ENCODE measurements at regions not wholly inside any gene's neighbourhood (a gene's known extent, or its start where the extent isn't known, plus 50 kb on each side); places are given as distances from the start of the nearest gene placed in this dataset.
"Not testable (repeated sequence)": the region's sequence is repeated elsewhere in the genome, so short reads cannot be mapped to it uniquely, and the experiment has no call there.

DNA sequence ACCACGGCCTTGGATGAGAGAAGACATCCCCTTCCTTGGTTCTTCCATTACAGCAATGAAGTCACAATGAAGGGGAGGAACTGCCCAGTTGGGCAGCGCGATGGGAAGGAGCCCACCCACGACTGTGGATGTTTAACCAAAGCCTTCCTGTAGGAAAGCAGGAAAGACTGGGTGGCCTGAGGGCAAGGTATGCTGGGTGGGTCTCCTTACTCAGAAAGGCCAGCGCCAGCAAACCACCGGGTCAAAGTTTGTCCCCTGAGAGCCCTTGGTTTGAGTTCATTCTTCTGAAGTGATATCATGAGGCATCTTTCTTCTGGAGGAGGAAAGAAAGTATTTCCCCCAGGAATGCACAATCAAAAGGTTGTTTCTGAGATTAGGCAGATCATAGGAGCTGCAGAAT, 105.2 kb downstream of the C16orf95 start:
- no peak for DNase-seq

DNA sequence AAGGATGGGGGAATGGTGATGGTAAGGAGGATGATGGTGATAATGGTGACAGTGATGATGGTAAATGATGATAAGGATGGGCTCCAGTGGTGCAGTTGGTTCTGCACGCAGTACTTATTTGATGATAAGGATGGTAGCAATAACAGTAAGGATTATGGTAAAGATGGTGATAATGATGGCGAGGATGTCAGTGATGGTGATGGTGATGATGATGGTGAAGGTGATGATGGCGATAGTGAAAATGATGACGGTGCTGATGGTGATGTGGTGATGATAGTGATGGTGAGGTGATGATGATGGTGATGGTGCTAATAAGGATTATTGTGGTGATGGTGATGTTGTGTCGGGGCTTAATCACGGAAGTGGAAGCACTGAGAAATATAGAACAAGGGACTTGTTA, 103.7 kb downstream of the C16orf95 start:
- no peak for DNase-seq

DNA sequence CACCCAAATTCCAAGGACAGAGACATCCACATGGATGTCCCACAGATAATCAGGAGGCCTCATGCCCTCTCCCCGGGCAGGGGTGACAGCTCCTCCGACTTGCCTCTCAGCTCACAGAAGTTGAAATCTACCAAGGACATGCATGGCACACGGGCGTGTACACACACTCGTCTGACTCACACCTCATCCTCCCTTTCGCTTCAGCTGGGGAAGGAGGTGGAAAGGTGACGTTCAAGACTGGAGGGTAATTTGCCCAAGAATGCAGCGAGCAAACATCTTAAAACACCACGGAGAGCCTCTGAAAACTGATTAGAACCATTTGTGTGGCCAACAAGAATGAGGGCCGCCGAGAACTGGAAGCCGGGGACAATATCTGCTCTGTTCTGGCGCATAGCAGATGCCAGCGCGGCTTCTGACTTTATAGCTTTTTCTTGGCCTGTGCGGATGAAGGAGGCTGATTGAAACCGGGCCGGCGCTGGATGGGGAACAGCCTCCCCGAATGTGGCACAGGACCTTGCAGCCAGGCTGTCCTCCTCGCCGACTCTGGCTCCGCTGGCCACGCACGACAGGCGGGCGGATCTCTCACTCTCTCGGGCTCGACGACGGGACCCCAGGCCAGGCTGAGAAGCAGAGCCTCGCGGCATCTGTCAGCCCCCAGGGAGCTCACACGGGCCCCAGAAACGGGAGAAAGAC, 100.9 kb downstream of the C16orf95 start:
- no peak for DNase-seq

DNA sequence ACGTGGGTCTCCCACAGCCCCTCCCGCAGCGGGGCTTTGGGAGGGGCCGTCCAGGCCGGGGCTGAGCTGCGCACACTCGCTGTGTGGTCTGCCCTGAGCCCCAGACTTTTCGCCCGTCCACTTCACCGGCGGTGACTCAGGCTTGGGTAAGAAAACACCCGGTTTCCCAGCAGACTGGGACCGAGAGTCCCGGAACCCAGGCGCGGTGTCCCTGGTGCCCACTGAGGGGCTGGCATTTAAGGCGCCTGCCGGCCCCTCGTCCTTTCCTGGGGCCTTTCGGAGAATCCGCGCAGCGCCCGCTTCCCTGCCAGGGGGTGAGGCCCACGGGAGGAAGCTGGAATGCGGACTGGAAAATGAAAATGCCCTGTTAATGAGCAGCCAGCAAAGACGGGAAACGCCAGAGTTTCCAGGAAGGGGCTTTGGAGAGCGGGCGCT, 100.3 kb downstream of the C16orf95 start:
- no peak for DNase-seq

DNA sequence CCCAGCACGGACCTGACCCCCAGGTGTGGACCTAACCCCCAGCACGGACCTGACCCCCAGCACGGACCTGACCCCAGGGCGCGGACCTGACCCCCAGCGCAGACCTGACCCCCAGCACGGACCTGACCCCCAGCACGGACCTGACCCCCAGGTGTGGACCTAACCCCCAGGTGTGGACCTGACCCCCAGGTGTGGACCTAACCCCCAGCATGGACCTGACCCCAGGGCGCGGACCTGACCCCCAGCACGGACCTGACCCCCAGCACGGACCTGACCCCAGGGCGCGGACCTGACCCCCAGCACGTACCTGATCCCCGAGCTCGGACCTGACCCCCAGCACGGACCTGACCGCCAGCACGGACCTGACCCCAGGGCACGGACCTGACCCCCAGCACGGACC, 99.4 kb downstream of the C16orf95 start:
- not testable (repeated sequence) for DNase-seq

DNA sequence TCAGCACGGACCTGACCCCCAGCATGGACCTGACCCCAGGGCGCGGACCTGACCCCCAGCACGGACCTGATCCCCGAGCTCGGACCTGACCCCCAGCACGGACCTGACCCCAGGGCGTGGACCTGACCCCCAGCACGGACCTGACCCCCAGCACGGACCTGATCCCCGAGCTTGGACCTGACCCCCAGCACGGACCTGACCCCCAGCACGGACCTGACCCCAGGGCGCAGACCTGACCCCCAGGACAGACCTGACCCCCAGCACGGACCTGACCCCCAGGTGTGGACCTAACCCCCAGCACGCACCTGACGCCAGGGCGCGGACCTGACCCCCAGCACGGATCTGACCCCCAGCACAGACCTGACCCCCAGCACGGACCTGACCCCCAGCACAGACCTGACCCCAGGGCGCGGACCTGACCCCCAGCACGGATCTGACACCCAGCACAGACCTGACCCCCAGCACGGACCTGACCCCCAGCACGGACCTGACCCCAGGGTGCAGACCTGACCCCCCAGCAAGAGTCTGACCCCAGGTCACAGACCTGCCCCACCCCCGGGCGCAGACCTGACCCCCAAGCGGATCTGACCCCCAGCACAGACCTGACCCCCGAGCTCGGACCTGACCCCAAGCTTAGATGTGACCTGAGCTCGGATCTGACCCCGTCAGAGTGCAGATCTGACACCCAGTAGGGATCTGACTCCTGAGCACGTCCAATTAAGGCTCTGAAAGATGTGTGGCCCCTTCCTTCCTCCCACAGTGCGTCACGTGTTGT, 98.7 kb downstream of the C16orf95 start:
- DNase-seq: no peak

DNA sequence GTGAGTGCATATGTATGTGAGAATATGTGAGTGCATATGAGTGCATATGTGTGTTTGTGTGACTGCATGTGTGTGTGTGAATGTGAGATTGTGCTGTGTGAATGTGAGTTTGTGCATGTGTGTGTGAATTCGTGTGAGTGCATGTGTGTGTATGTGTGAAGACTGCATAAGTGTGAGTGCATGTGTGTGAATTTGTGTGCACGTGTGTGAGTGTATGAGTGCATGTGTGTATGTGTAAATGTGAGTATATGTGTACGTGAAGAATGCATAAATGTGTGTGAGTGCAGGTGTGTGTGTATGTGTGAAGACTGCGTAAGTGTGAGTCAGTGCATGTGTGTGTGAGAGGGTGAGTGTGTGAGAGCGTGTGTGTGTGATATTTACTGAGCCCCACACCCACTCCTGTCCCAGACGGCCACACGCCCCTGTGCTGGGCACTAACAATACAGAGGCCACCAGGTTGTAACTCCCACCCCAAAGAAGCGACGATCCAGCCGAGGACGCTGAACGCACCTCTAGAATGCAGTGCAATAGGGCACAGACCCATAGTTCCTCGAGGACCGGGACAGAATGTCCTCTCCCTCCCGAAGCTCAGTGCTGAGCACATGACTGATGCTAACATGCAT, 97.8 kb downstream of the C16orf95 start:
- DNase-seq: no peak

DNA sequence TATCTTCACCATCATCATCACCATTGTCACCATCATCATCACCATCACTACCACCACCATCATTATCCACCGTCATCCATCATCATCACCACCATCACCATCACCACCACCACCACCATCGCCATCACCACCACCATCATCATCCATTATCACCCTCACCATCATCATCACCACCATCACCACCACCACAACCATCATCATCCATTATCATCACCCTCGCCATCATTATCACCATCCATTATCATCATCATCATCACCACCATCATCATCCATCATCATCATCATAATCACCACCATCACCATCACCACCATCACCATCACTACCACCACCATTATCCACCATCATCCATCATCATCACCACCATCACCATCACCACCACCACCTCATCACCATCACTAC, 95.6 kb downstream of the C16orf95 start:
- DNase-seq: no peak

DNA sequence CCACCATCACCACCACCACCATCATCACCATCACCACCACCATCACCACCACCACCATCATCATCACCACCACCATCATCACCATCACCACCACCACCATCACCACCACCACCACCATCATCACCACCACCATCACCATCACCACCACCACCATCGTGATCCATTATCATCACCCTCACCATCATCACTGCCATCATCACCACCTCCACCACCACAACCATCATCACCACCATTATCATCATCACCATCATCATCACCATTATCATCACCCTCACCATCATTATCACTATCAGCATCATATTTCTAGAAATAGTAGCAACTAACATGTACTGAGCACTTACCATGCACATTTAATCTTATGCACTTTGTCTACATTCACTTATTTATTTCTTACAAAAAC, 94.9 kb downstream of the C16orf95 start:
- no peak for DNase-seq

DNA sequence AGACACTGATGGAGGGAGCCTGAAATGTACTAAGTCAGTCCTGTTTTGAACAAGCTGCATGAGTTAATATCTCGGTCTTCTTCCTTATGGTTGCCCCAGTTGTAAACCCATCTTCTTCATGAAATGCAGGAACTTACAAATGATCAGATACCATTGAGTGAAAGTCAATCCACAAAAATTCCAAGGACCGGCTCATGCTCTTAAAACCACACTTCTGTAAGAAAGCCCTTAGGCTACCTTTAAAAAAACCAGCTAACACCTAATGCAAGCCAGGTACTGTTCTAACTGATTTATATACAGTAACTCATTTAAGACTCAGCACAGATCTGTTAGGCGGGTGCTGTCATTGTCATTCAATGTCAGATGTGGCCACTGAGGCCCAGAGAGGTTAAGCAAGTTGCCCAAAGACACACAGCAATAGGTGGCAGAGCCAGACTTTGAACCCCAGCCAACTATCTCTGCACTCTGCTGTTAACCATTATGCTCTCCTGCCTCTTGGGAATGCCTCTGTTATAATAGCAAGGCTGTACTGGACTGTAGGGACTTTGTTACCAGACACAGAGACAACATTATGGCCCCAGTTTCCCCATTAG, 93.4 kb downstream of the C16orf95 start:
- no peak for DNase-seq

DNA sequence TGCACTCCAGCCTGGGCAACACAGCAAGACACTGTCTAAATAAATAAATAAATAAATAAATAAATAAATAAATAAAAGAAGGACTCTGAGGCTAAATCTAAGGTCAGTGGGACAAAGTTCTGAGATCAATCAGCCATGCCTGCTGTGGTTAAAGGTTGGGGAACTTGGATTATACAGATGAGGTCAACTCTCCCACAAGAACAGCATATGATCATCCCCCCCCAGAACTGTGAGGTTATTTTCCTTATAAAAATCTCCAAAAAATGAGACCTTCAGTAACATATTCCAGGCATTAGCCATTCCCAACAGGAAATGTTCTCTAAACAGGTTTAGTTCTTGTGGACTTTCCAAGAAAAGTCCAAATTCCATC, 90.3 kb downstream of the C16orf95 start:
- DNase-seq: no peak

DNA sequence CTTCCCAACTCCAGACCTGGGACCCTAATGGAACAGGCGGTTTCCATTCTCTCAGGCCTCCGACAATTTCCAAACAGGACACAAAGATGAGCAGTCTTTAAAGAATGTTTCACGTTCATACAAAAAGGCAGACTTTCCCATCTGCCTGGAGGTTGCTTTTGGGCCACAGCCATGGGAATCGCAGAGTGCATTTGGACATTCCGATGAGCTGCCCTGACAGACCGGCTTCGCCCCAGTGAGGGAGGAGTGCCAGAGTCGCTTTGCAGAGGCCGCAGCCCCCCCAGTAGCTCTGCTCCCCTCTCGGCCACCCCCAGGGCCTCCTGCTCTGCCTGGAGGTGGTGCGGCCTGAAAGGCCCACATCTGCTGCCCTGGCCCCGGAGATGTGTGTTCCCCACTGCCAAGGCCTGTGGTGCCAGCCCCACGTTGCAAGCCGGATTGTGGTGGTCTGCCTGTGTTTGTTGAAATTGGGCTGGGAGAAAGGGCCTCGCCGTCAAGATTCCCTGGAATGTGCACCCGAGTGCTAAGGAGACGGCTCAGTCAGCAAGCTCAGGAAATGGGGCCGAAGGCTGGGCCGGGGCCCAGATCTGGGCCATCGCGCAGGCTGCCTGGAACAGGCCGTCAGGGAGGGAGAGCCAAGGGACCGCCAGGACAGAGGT, 89.8 kb downstream of the C16orf95 start:
- DNase-seq: peak; percentile 26

DNA sequence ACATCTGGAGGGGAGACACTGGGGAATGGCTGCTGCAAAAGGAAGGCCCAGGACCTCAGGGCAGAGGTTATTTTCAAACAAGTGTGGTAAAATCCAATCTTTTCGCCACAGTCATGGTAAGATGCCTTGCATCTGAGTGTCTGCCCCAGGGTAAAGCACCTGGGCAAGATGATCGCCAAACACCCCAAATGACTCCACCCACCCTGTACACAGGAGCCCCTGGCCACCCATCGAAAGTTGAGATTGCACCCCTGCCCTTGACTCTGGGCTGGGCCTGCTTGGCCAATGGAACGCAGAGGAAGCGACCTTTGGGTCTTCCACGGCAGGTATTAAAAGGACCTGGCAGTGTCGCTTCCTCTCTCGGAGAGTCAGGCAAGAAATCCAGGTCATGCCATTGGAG, 88.8 kb downstream of the C16orf95 start:
- DNase-seq: no peak

DNA sequence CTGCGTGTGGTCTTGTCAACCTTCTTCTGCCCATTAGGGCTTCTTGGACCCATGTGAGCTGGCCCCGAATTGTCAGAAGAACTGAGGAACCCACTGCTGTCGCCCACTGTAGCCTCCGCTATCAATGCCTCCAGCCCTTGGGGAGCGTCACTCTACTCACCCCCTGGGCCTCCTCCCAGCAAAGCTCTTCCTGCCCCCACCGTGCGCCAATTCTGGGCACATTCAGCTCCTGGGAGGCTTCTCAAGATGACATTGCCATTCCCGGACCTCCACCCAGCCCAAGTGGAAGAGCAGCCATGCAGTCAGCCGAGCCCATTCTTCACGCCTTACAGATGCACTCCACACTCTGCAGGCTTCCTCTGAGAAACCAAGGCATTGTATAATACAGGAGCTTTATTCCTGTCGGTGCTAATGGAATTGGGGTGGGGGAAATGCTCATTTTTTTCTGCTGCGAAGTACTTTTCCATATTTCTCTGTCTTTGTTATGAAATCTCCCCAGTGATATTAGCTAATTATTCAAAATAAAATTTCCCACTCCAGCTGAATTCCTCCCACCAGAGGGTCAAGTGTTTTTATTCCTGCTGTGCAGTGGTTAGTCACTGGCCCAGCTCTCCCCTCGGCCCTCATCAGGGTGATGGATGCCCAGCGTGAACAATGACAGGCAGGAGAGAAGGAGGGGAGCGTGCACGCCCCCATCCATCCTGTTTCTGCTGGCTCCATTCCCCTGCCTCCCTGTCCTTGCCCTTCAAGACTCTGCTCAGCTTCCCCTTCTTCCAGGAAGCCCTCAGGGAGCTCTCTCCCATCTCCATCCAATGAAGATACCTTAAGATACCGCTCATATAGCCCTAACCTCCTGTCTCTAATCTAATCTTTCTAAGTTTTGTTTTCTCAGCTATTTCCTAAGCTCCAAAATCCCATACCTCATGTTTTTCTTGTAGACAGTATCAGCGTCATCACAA, 87.7 kb downstream of the C16orf95 start:
- DNase-seq: no peak

DNA sequence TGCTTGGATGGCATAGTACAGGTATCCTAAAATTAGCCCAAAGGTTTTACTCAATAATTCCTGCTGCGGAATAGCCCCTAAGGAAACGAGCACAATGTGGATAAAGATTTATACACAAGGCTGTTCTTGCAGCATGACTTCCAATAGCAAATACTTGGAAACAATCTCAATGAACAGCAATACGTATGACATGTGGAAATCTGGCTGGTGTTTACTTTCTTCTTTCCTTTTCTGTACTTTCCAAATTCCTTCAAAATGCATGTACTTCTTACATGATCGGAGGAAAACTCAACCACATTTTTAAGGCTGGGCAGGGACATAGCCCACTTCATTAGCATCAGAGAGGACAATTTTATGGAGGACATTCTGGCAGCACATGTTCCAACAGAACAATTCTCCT, 86.6 kb downstream of the C16orf95 start:
- no peak for DNase-seq

DNA sequence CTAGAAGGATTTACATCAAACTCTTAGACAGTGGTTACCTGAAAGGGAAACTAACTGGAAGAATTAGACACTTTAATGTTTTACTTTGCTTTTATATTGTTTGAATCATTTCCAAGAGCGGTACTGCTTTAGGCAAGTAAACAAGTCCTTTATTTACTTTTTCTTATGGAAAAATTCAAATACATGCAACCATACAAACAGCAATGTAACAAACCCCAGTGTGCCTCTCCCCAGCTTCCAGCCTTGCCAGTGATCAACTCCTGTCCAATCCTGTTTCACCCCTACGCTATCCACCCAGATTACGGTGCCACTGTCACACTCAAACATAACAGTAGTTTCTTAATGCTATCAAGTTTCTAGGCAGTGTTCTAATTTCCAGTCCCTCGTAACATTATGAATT, 85.9 kb downstream of the C16orf95 start:
- DNase-seq: no peak

DNA sequence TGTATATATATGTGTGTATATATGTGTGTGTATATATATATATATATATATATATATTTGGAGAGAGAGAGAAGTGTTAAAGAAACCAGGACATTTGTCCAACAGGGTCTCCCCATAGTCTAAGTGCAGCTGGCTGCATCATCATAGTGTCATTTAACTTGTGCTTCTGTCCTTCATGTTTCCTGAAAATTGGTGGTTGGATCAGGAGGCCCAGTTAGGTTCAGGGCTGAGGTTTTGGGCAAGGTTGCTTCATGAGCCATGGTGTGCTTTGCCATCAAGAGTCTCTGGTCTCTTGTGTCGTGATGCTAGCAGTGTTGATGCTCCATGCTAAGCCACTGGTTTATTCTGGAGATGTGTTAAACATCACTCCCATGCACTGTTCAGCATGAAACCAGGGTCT, 85.3 kb downstream of the C16orf95 start:
- no peak for DNase-seq

DNA sequence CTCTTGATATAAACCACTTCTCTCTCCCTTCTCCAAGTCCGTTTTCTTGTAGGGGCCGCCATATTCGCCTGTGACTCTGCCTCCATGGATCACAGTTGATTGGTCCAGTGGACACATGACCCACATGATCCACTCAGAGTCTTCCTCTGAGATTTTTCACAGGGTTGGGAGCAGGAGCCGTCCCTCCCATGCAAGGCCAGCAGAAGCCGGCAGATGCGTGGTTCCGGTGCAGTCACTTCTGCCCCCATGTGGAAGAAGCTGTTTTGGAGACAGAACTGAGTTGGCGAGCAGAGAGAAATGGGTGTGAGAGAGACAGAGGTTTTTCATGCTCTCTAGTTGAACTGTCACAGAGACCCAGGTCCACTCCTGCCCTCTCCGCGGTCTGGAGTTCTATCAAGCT, 83.3 kb downstream of the C16orf95 start:
- no peak for DNase-seq

DNA sequence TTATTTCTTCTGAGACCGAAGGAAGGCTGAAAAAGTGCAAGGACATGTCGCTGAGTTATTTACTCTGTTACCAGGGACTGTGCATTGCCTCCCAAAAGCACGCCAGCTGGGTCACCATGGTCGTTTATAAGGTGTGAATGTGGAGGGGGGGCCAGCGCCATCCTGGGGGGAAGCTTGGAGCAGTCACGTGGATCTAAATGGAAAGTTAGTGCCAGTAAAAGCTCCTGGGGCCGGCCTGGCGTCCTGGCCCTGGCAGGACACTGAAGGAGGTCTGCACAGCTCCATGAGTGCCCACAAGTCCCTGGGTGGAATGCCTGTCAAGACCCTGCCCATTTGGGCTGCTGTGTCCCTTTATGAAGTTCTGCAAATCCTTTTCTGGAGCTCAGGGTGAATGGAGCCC, 82.6 kb downstream of the C16orf95 start:
- no peak for DNase-seq

DNA sequence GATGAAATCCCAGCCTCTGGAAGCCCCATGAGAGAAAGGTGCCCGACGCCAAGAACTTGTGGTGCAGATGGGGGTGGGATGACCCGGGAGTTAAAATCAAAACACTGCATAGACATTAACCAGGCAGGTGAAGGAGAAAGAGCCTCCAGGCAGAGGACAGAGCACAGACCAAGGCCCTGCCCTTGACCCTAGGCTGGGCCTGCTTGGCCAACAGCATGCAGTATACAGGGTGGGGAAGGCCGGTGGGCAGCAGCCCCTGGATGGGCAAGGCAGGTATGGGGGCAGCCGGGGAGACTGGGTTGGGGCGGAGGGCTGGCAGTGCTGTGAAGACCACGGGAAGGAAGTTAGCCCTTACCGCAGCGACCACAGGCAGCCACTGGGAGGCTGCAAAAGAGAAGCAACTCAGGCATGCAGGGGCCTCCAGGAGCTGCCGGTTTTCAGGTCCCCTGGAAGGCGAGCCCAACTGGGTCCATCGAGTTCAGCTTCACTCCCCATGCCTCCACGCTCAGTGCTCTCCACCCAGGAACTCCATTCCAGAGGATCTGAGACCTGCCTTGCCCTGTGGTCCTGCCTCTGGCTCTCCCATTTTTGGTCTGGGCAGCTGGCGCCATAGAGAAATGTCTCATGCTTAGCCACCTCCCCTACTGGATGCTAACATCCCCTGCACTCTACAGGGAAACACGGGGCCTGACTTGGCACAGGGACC, 81.2 kb downstream of the C16orf95 start:
- DNase-seq: no peak
